ENCODE measurements at regions not wholly inside any gene's neighbourhood (a gene's known extent, or its start where the extent isn't known, plus 50 kb on each side); places are given as distances from the start of the nearest gene placed in this dataset.

DNA sequence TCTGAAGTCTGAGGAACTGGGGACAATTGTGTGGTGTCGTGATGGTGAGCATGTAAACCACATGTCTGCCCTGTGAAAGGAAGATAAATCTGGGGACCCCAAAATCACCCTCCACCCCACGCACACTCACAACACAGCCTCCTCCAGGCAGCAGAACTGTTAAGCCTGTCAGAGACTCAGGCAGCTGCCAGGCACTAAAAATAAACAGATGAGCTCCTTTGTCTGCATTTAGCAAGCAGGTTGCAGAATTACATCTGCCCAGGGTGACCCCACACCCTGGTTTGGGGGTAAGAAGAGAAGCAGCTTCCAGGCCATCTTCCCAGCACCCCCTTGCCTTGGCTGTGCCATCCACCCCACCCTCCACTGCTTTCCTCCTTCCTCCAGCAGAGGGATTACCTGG is 119.1 kb upstream of the RUNX3 start:
- H3K18ac ChIP-seq (ENCODE audit: low read depth, low read length) = no peak overlapping the region
- CTCF ChIA-PET = no interaction called here

More for the DNA sequence above, 119.1 kb upstream of the RUNX3 start:
- dilution Hi-C loops (cut with HindIII; ENCODE audit: low sequenced_read_pairs, unreplicated experiment) (no loop called here), intact Hi-C loops (cut with micrococcal nuclease) (no loop called here), in situ Hi-C loops (cut with MboI; ENCODE audit: low sequenced_read_pairs) (no loop called here)
- H3K27ac ChIP-seq (ENCODE audit: insufficient read depth, low read length) = no peak overlapping the region
- no peak overlapping the region for H2AFZ ChIP-seq (replicated peaks; ENCODE audit: low read length, poor library complexity)
- H4K91ac ChIP-seq (ENCODE audit: insufficient read depth, low read depth, low read length) = no peak overlapping the region
- DNase-seq = no peak
- no TSS peak for BruUV-seq (replicated peaks)
- no CpG with 5 or more reads among the region's 2 CpGs for WGBS, 2 experiments (ENCODE audit: extremely low coverage in 2 of 2, insufficient read length in 1 of 2)
- H3K9me3 ChIP-seq (ENCODE audit: control insufficient read depth, insufficient read depth, low read length) = no peaks in the 10 kb centered on the region
- no peak overlapping the region for H3K4ac ChIP-seq (ENCODE audit: low read depth, low read length)
- no peaks in the 10 kb centered on the region for H4K20me1 ChIP-seq (ENCODE audit: insufficient read depth, low read length)
- H2BK20ac ChIP-seq (ENCODE audit: low read depth, low read length) = no peak overlapping the region
- H3K23ac ChIP-seq (ENCODE audit: low read depth, low read length) = no peak overlapping the region
- no peak overlapping the region for H2BK120ac ChIP-seq (ENCODE audit: low read depth, low read length)
- no peak overlapping the region for H2BK5ac ChIP-seq (ENCODE audit: low read depth, low read length, poor library complexity, severe bottlenecking)
- H4K8ac ChIP-seq (ENCODE audit: low read depth in 2 of 2, low read length in 2 of 2) = no peak overlapping the region
- no peak overlapping the region for H4K5ac ChIP-seq (ENCODE audit: low read depth, low read length)
- ATAC-seq (ENCODE audit: low read depth) = no peak
- H2BK15ac ChIP-seq (ENCODE audit: low read depth, low read length) = no peak overlapping the region
- H3K79me1 ChIP-seq (ENCODE audit: low read depth in 1 of 2, low read length in 2 of 2) = no peaks in the 10 kb centered on the region
- no peak overlapping the region for H3K4me3 ChIP-seq (ENCODE audit: insufficient read depth, low read depth, low read length)
- TF ChIP-seq MAFK (IDR thresholded peaks at IDR 0.05; ENCODE audit: low read depth, low read length) (no peak), MXI1 (IDR thresholded peaks at IDR 0.05; ENCODE audit: borderline replicate concordance, low read depth, low read length) (no peak), CEBPB (IDR thresholded peaks at IDR 0.05; ENCODE audit: low read depth, low read length) (no peak), RAD21 (IDR thresholded peaks at IDR 0.05; ENCODE audit: low read length) (no peak), RCOR1 (IDR thresholded peaks at IDR 0.05; ENCODE audit: insufficient replicate concordance, low read length) (no peak), CHD1 (IDR thresholded peaks at IDR 0.05; ENCODE audit: low read depth, low read length) (no peak), FOS (IDR thresholded peaks at IDR 0.05; ENCODE audit: low read depth, low read length) (no peak), USF2 (IDR thresholded peaks at IDR 0.05; ENCODE audit: low read depth, low read length) (no peak), POLR2A (IDR thresholded peaks at IDR 0.05; ENCODE audit: low read depth, low read length) (no peak)
- TF ChIP-seq, protein P1, sequence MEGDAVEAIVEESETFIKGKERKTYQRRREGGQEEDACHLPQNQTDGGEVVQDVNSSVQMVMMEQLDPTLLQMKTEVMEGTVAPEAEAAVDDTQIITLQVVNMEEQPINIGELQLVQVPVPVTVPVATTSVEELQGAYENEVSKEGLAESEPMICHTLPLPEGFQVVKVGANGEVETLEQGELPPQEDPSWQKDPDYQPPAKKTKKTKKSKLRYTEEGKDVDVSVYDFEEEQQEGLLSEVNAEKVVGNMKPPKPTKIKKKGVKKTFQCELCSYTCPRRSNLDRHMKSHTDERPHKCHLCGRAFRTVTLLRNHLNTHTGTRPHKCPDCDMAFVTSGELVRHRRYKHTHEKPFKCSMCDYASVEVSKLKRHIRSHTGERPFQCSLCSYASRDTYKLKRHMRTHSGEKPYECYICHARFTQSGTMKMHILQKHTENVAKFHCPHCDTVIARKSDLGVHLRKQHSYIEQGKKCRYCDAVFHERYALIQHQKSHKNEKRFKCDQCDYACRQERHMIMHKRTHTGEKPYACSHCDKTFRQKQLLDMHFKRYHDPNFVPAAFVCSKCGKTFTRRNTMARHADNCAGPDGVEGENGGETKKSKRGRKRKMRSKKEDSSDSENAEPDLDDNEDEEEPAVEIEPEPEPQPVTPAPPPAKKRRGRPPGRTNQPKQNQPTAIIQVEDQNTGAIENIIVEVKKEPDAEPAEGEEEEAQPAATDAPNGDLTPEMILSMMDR (conservative IDR thresholded peaks at IDR 0.05; ENCODE audit: low read depth, low read length) = no peak
- POLR2A ChIA-PET (ENCODE audit: unreplicated experiment) = interaction anchor here (0.7 kb wide), 1 partner anchor 75 kb away, joined by 3 read pairs; no protein-coding TSS in a partner anchor
- H2AK9ac ChIP-seq (replicated peaks; ENCODE audit: low read depth, low read length, poor library complexity) = no peak overlapping the region
- no peaks in the 10 kb centered on the region for H3K4me1 ChIP-seq (ENCODE audit: control insufficient read depth, insufficient read depth, low read length)
- H3K36me3 ChIP-seq (ENCODE audit: control insufficient read depth, insufficient read depth, low read length) = no peaks in the 10 kb centered on the region
- no peak overlapping the region for H3K56ac ChIP-seq (ENCODE audit: extremely low read depth, insufficient read depth, low read length)
- no peak overlapping the region for H2AK5ac ChIP-seq (ENCODE audit: low read depth, low read length)
- no peaks in the 10 kb centered on the region for H3K9me1 ChIP-seq (ENCODE audit: insufficient read depth, low read length)
- no peak overlapping the region for H3K9ac ChIP-seq (ENCODE audit: low read depth, low read length)
- H3K4me2 ChIP-seq (ENCODE audit: low read depth, low read length) = no peak overlapping the region
- no peak overlapping the region for H3K14ac ChIP-seq (replicated peaks; ENCODE audit: low read depth, low read length)
- H3K27me3 ChIP-seq (ENCODE audit: control insufficient read depth, insufficient read depth, low read length) = peaks cover 88% of the 10 kb centered on the region

Data from IMR-90 (cell line).